Stomach (tissue), 4 donors: ENCODE measurements at regions not wholly inside any gene's neighbourhood (a gene's known extent, or its start where the extent isn't known, plus 50 kb on each side); places are given as distances from the start of the nearest gene placed in this dataset.

Experiments used
- CTCF ChIP-seq, 7 experiments: fragments of 450-650 bp in 4 of 7; fragments of 200-600 bp in 3 of 7; sonication (generic) in 3 of 7; IDR thresholded peaks; one replicate each; pipeline ENCODE4 v1.5.1; 2016 to 2019; ENCODE audit warnings: antibody characterized with exemption in 7 of 7, control low read depth in 2 of 7, mild to moderate bottlenecking in 1 of 7
- EP300 ChIP-seq: sonication (generic); formaldehyde crosslinking; IDR thresholded peaks from one replicate; pipeline ENCODE4 v1.6.1; 2017; ENCODE audit warnings: antibody characterized with exemption
- POLR2A ChIP-seq, 4 donors: fragments of 450-650 bp; IDR thresholded peaks; one replicate each; pipeline ENCODE4 v1.6.1; 2016; ENCODE audit warnings: antibody characterized with exemption in 4 of 4, control low read depth in 2 of 4, mild to moderate bottlenecking in 1 of 4, moderate library complexity in 1 of 4
- POLR2AphosphoS5 ChIP-seq, 3 donors: sonication (generic); formaldehyde crosslinking; IDR thresholded peaks; one replicate each; pipeline ENCODE4 v1.6.1; 2016; ENCODE audit warnings: antibody characterized with exemption in 3 of 3

GRCh38 chr5:167771571-167771970, 519.9 kb upstream of the WWC1 start:
- TF ChIP-seq EP300, result no peak
- no peak for TF ChIP-seq CTCF (IDR thresholded peaks at IDR 0.05)
- no peak for TF ChIP-seq POLR2A (IDR thresholded peaks at IDR 0.05)
- no peak for TF ChIP-seq POLR2AphosphoS5 (IDR thresholded peaks at IDR 0.05)
